H9 (cell line): ENCODE measurements at regions not wholly inside any gene's neighbourhood (a gene's known extent, or its start where the extent isn't known, plus 50 kb on each side); places are given as distances from the start of the nearest gene placed in this dataset.
"Not testable (repeated sequence)": the region's sequence is repeated elsewhere in the genome, so short reads cannot be mapped to it uniquely, and the experiment has no call there.

Experiments
- DNase-seq: peaks from one replicate; pipeline ENCODE4 v3.0.0-alpha.2; 2017
- H2AFZ ChIP-seq: one replicate; pipeline ENCODE4 v1.6.1; 2013; ENCODE audit warnings: mild to moderate bottlenecking, low read length, control low read depth, moderate library complexity
- H2AK5ac ChIP-seq: 2 replicates; pipeline ENCODE4 v1.6.1; 2013; ENCODE audit warnings: low read length, control low read depth, mixed read lengths; ENCODE audit not compliant: insufficient read length
- H2BK120ac ChIP-seq: one replicate; pipeline ENCODE4 v1.6.1; 2013; ENCODE audit warnings: low read depth, mild to moderate bottlenecking, low read length, control low read depth, inconsistent platforms; ENCODE audit not compliant: poor library complexity, severe bottlenecking
- H2BK12ac ChIP-seq: 2 replicates; pipeline ENCODE4 v1.6.1; 2013; ENCODE audit warnings: low read length, control low read depth, mixed read lengths, low read depth; ENCODE audit not compliant: insufficient read length
- H2BK15ac ChIP-seq: 2 replicates; pipeline ENCODE4 v1.6.1; 2013; ENCODE audit warnings: low read depth, low read length, control low read depth
- H2BK20ac ChIP-seq: one replicate; pipeline ENCODE4 v1.6.1; 2013; ENCODE audit warnings: low read depth, mild to moderate bottlenecking, low read length, control low read depth, inconsistent platforms; ENCODE audit not compliant: poor library complexity, severe bottlenecking
- H2BK5ac ChIP-seq: 2 replicates; pipeline ENCODE4 v1.6.1; 2013; ENCODE audit warnings: low read length, control low read depth, mixed read lengths; ENCODE audit not compliant: insufficient read length
- H3K14ac ChIP-seq: 2 replicates; pipeline ENCODE4 v1.6.1; 2013; ENCODE audit warnings: low read length, control low read depth; ENCODE audit not compliant: insufficient read depth
- H3K18ac ChIP-seq: 2 replicates; pipeline ENCODE4 v1.6.1; 2013; ENCODE audit warnings: low read depth, mild to moderate bottlenecking, mixed read lengths, low read length, control low read depth; ENCODE audit not compliant: insufficient read length
- H3K23ac ChIP-seq: 2 replicates; pipeline ENCODE4 v1.6.1; 2013; ENCODE audit warnings: low read length, control low read depth, mixed read lengths, low read depth; ENCODE audit not compliant: insufficient read length
- H3K23me2 ChIP-seq: 2 replicates; pipeline ENCODE4 v1.6.1; 2013; ENCODE audit warnings: low read depth, mild to moderate bottlenecking, mixed read lengths, low read length, control low read depth; ENCODE audit not compliant: insufficient read length, poor library complexity, severe bottlenecking
- H3K27ac ChIP-seq: 2 replicates; pipeline ENCODE4 v1.5.1; 2013; ENCODE audit warnings: low read length, control low read depth, mixed read lengths, low read depth; ENCODE audit not compliant: insufficient read length
- H3K27me3 ChIP-seq: 2 replicates; pipeline ENCODE4 v1.6.1; 2013; ENCODE audit warnings: low read length, control low read depth, inconsistent platforms; ENCODE audit not compliant: insufficient read depth
- H3K4ac ChIP-seq: 2 replicates; pipeline ENCODE4 v1.6.1; 2013; ENCODE audit warnings: low read depth, mild to moderate bottlenecking, control low read depth, inconsistent platforms, low read length, moderate library complexity
- H3K4me1 ChIP-seq: 2 replicates; pipeline ENCODE4 v1.6.1; 2013; ENCODE audit warnings: low read length, control low read depth, inconsistent platforms; ENCODE audit not compliant: insufficient read depth
- H3K4me2 ChIP-seq: 2 replicates; pipeline ENCODE4 v1.6.1; 2013; ENCODE audit warnings: low read length, control low read depth, mixed read lengths; ENCODE audit not compliant: insufficient read length, insufficient read depth
- H3K56ac ChIP-seq: 2 replicates; pipeline ENCODE4 v1.6.1; 2013; ENCODE audit warnings: low read depth, mild to moderate bottlenecking, mixed read lengths, low read length, control low read depth; ENCODE audit not compliant: insufficient read length
- H3K79me1 ChIP-seq: 2 replicates; pipeline ENCODE4 v1.6.1; 2013; ENCODE audit warnings: low read depth, mild to moderate bottlenecking, moderate library complexity, low read length, control low read depth, inconsistent platforms; ENCODE audit not compliant: insufficient read depth, poor library complexity, severe bottlenecking
- H3K79me2 ChIP-seq: 2 replicates; pipeline ENCODE4 v1.6.1; 2013; ENCODE audit warnings: low read length, control low read depth, inconsistent platforms; ENCODE audit not compliant: insufficient read depth
- H3K9ac ChIP-seq: 2 replicates; pipeline ENCODE4 v1.6.1; 2013; ENCODE audit warnings: low read length, control low read depth, mixed read lengths; ENCODE audit not compliant: insufficient read length; ENCODE audit errors: extremely low read depth
- H3K9me3 ChIP-seq: one replicate; pipeline ENCODE4 v1.6.1; 2013; ENCODE audit warnings: low read depth, low read length, inconsistent platforms; ENCODE audit not compliant: control insufficient read depth
- H3T11ph ChIP-seq: one replicate; pipeline ENCODE4 v1.6.1; 2013; ENCODE audit warnings: mild to moderate bottlenecking, low read length, control low read depth, inconsistent platforms
- H4K20me1 ChIP-seq: one replicate; pipeline ENCODE4 v1.6.1; 2013; ENCODE audit not compliant: control insufficient read depth, insufficient read length, insufficient read depth
- H4K5ac ChIP-seq: 2 replicates; pipeline ENCODE4 v1.6.1; 2013; ENCODE audit warnings: low read depth, mild to moderate bottlenecking, mixed read lengths, low read length, control low read depth; ENCODE audit not compliant: insufficient read length
- H4K8ac ChIP-seq: replicated peaks from 2 replicates; pipeline ENCODE4 v1.6.1; 2013; ENCODE audit warnings: low read length, control low read depth, mixed read lengths, low read depth; ENCODE audit not compliant: insufficient read length
- H4K91ac ChIP-seq: 2 replicates; pipeline ENCODE4 v1.6.1; 2013; ENCODE audit warnings: low read depth, mild to moderate bottlenecking, moderate library complexity, mixed read lengths, low read length, control low read depth; ENCODE audit not compliant: insufficient read length
- H3K27ac Mint-ChIP-seq, 3 experiments: 2 replicates in 2 of 3; 3 replicates in 1 of 3; pipeline ENCODE4 v1.8.0; 2020 to 2021; ENCODE audit warnings: mixed read lengths in 3 of 3, mild to moderate bottlenecking in 1 of 3, moderate library complexity in 1 of 3
- H3K27me3 Mint-ChIP-seq: 2 replicates; pipeline ENCODE4 v1.8.0; 2021; ENCODE audit warnings: low read depth, mild to moderate bottlenecking, moderate library complexity, mixed read lengths
- H3K36me3 Mint-ChIP-seq, 3 experiments: 2 replicates in 2 of 3; 3 replicates in 1 of 3; pipeline ENCODE4 v1.8.0; 2020 to 2021; ENCODE audit warnings: low read depth in 3 of 3, mixed read lengths in 3 of 3; ENCODE audit not compliant: insufficient read depth in 1 of 3
- H3K4me1 Mint-ChIP-seq, 2 experiments: 2 replicates each; pipeline ENCODE4 v1.8.0; 2020; ENCODE audit warnings: mixed read lengths in 2 of 2
- H3K4me3 Mint-ChIP-seq, 2 experiments: 2 replicates in 1 of 2; 3 replicates in 1 of 2; pipeline ENCODE4 v1.8.0; 2020 to 2021; ENCODE audit warnings: mild to moderate bottlenecking in 2 of 2, mixed read lengths in 2 of 2, moderate library complexity in 1 of 2
- H3K9me3 Mint-ChIP-seq, 2 experiments: 2 replicates in 1 of 2; 3 replicates in 1 of 2; pipeline ENCODE4 v1.8.0; 2020; ENCODE audit warnings: mild to moderate bottlenecking in 2 of 2, mixed read lengths in 2 of 2, moderate library complexity in 1 of 2
- WGBS: extraction: QIAGEN DNeasy Blood & Tissue Kit; methylation state at CpG from one replicate; pipeline ENCODE4 v1.1.7; 2013; ENCODE audit warnings: missing lambda C conversion rate, low lambda C conversion rate, mixed read lengths; ENCODE audit not compliant: insufficient read length; ENCODE audit errors: extremely low coverage; 5-methylcytosine and 5-hydroxymethylcytosine counted together
- TF ChIP-seq, protein P1 (sequence below): fragments of 200-600 bp; sonication (generic); conservative IDR thresholded peaks from 3 replicates; pipeline ENCODE4 v1.8.0; 2021; ENCODE audit warnings: antibody characterized with exemption, mild to moderate bottlenecking

DNA sequence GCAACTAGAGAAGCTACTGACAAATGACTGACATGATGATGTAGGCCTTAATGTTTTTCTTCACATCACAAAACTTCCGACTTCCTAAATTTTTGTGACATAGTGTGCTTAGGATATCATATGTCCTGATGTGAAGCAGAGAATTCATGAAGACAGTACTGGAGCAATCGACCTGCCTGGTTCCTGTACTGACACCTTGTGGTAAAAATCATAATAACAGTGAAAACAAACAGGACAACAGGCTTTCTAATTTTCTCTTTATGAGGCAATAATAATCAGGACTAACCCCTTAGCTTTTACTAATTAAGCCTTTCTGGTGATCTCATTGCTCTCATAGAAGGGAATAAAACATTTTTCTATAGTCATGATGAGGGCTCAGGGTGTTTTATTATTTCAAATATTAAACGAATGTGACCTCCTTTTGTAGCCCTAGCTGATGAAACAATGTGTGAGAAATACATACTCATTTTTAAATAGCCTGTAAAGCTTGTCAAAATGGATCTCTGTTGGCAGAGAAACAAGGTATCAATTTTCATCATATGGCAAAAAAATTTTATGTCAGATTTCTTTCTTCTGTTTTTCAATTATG, 158.4 kb downstream of the TENT5D start:
- WGBS = no CpG with 5 or more reads among the region's 3 CpGs
- H3K9me3 Mint-ChIP-seq = peaks cover 66 to 74% of the 10 kb centered on the region in 2 experiments

DNA sequence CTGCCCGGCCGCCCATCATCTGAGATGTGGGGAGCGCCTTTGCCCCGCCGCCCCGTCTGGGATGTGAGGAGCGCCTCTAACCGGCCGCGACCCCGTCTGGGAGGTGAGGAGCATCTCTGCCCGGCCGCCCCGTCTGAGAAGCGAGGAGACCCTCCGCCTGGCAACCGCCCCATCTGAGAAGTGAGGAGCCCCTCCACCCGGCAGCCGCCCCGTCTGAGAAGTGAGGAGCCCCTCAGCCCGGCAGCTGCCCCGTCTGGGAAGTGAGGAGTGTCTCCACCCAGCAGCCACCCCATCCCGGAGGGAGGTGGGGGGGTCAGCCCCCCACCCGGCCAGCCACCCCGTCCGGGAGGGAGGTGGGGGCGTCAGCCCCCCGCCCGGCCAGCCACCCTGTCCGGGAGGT, 170.7 kb downstream of the TENT5D start:
- H3K23ac ChIP-seq, H3K27me3 Mint-ChIP-seq, H3K9me3 ChIP-seq, DNase-seq, H3T11ph ChIP-seq, H4K91ac ChIP-seq, H3K14ac ChIP-seq, H2BK20ac ChIP-seq, H2BK15ac ChIP-seq, H3K4me3 Mint-ChIP-seq, H3K27me3 ChIP-seq, H3K18ac ChIP-seq, H3K9ac ChIP-seq, H3K23me2 ChIP-seq, H2BK120ac ChIP-seq, H3K4me1 Mint-ChIP-seq, H3K27ac Mint-ChIP-seq, H4K20me1 ChIP-seq, H3K4ac ChIP-seq, H3K27ac ChIP-seq, H2AFZ ChIP-seq, H3K4me1 ChIP-seq, H3K79me2 ChIP-seq, H3K79me1 ChIP-seq, H3K4me2 ChIP-seq, H2BK5ac ChIP-seq, H4K8ac ChIP-seq, H2BK12ac ChIP-seq, H2AK5ac ChIP-seq, H3K56ac ChIP-seq, H4K5ac ChIP-seq: not testable (repeated sequence)
- Mint-ChIP-seq H3K36me3 (peaks cover 11 to 23% (median 22%) of the 10 kb centered on the region in 3 experiments), H3K9me3 (peaks cover 72 to 89% of the 10 kb centered on the region in 2 experiments)
- WGBS = no CpG with 5 or more reads among the region's 30 CpGs

More for the DNA sequence above, 158.4 kb downstream of the TENT5D start:
- DNase-seq = no peak
- H3K27me3 ChIP-seq = no peaks in the 10 kb centered on the region
- Mint-ChIP-seq H3K4me1 (0 out of 4 replicates have a peak, but pooled peaks cover 0 to 3% of the 10 kb centered on the region in 2 experiments), H3K27me3 (peaks cover 4% of the 10 kb centered on the region), H3K36me3 (peaks cover 6 to 35% (median 7%) of the 10 kb centered on the region in 3 experiments), H3K27ac (no peak overlapping the region), H3K4me3 (no peak overlapping the region)
- no peaks in the 10 kb centered on the region for H3K4me1 ChIP-seq
- H3K4me2 ChIP-seq = no peak overlapping the region
- H3K27ac ChIP-seq = no peak overlapping the region
- no peak overlapping the region for H2AK5ac ChIP-seq
- no peak overlapping the region for H4K8ac ChIP-seq
- no peak overlapping the region for H3K18ac ChIP-seq
- H2AFZ ChIP-seq = no peak overlapping the region
- no peak overlapping the region for H3T11ph ChIP-seq
- H2BK120ac ChIP-seq = no peak overlapping the region
- no peaks in the 10 kb centered on the region for H3K23me2 ChIP-seq
- H3K14ac ChIP-seq = no peak overlapping the region
- H4K5ac ChIP-seq = no peak overlapping the region
- no peak overlapping the region for H3K4ac ChIP-seq
- H2BK20ac ChIP-seq = no peak overlapping the region
- H3K79me2 ChIP-seq = no peaks in the 10 kb centered on the region
- H2BK5ac ChIP-seq = no peak overlapping the region
- TF ChIP-seq, protein P1, sequence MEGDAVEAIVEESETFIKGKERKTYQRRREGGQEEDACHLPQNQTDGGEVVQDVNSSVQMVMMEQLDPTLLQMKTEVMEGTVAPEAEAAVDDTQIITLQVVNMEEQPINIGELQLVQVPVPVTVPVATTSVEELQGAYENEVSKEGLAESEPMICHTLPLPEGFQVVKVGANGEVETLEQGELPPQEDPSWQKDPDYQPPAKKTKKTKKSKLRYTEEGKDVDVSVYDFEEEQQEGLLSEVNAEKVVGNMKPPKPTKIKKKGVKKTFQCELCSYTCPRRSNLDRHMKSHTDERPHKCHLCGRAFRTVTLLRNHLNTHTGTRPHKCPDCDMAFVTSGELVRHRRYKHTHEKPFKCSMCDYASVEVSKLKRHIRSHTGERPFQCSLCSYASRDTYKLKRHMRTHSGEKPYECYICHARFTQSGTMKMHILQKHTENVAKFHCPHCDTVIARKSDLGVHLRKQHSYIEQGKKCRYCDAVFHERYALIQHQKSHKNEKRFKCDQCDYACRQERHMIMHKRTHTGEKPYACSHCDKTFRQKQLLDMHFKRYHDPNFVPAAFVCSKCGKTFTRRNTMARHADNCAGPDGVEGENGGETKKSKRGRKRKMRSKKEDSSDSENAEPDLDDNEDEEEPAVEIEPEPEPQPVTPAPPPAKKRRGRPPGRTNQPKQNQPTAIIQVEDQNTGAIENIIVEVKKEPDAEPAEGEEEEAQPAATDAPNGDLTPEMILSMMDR = peak; percentile 59
- H2BK15ac ChIP-seq = no peak overlapping the region
- no peak overlapping the region for H4K91ac ChIP-seq
- no peak overlapping the region for H3K23ac ChIP-seq
- H3K9me3 ChIP-seq = no peaks in the 10 kb centered on the region
- no peaks in the 10 kb centered on the region for H4K20me1 ChIP-seq
- no peak overlapping the region for H2BK12ac ChIP-seq
- H3K56ac ChIP-seq = no peak overlapping the region
- no peaks in the 10 kb centered on the region for H3K79me1 ChIP-seq
- H3K9ac ChIP-seq = no peak overlapping the region
